ENCODE measurements at regions not wholly inside any gene's neighbourhood (a gene's known extent, or its start where the extent isn't known, plus 50 kb on each side); places are given as distances from the start of the nearest gene placed in this dataset.

DNA sequence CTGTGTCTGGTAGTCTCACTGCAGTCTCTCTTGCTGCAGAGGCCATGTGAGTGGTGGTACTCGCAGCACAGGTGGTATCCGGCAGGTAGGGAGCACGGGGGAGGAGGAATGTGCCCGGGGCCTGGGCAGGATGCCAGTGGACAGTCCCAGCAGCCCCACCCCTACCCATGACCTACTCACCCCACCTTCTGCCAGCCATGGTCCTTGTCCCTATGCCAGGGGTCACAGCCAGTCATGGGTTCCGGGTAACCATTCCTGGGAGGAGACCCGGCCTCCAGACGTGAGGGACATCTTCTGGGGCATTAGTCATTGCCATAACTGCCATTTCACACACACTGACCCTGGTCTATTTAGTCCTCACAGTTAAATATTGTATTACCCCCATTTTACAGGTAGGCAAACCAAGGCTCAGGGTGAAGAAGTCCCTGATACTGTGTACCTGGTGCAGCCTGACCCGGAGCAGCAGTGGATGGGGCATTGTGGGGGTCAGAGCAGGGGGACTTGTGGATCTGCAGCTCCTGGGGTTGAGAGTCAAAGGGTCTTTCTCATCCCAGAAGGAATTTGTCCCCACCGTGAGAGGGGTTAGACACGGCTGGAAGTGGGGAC lies 58.8 kb upstream of the TAC4 start:
- WGBS, 2 experiments (ENCODE audit: extremely low coverage in 1 of 2, insufficient coverage in 1 of 2, insufficient read length in 1 of 2, insufficient replicate concordance in 2 of 2, low coverage in 1 of 2, low lambda C conversion rate in 2 of 2, missing lambda C conversion rate in 1 of 2) = 83% methylated on average over 10 of the region's 10 CpGs; no CpG with 5 or more reads in 1 of the 2 experiments
- peaks cover 0 to 4% of the 10 kb centered on the region in 2 experiments for H4K20me1 ChIP-seq (replicated peaks in 1 of 2; ENCODE audit: control insufficient read depth in 1 of 2, insufficient read depth in 2 of 2, low read length in 2 of 2)
- no peak overlapping the region for H3K14ac ChIP-seq (ENCODE audit: insufficient read length)
- no peak for TF ChIP-seq RAD21 (IDR thresholded peaks at IDR 0.05 in 1 of 2, conservative IDR thresholded peaks at IDR 0.05 in 1 of 2; ENCODE audit: low read depth in 2 of 2, low read length in 2 of 2)
- TF ChIP-seq, protein P1, sequence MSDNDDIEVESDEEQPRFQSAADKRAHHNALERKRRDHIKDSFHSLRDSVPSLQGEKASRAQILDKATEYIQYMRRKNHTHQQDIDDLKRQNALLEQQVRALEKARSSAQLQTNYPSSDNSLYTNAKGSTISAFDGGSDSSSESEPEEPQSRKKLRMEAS (IDR thresholded peaks at IDR 0.05) = no peak
- TF ChIP-seq CHD1 (IDR thresholded peaks at IDR 0.05; ENCODE audit: low read depth, low read length) = no peak
- 0 out of 2 replicates have a peak, but pooled peaks have one; percentile 44 for TF ChIP-seq SUZ12 (IDR thresholded peaks at IDR 0.05; ENCODE audit: low read length)
- H3K23me2 ChIP-seq (ENCODE audit: low read depth, low read length) = peaks cover 8% of the 10 kb centered on the region; the same call in 1 of the 2 replicates
- H2BK12ac ChIP-seq (ENCODE audit: low read depth, low read length) = peak overlapping the region; percentile 68; the same call in 1 of the 2 replicates
- no peaks in the 10 kb centered on the region for H3K9me3 ChIP-seq (ENCODE audit: insufficient read depth in 2 of 2, low read depth in 1 of 2, low read length in 1 of 2)
- FAIRE-seq (no peak), DNase-seq (ENCODE audit: low read depth in 1 of 2, low spot score in 2 of 2) (no peak)
- H2BK120ac ChIP-seq (replicated peaks; ENCODE audit: low read depth, low read length) = no peak overlapping the region
- H2BK20ac ChIP-seq (ENCODE audit: low read length) = no peak overlapping the region
- CTCF ChIA-PET (ENCODE audit: partially characterized antibody) = interaction anchor here (0.8 to 7.1 kb wide), 8 partner anchors 8 to 187 kb away, joined by 3 to 37 read pairs (median 12); no protein-coding TSS in a partner anchor
- H3K27ac ChIP-seq (ENCODE audit: low read depth, low read length) = no peak overlapping the region
- H3K36me3 ChIP-seq (ENCODE audit: control insufficient read depth in 2 of 4, insufficient read depth in 4 of 4, low read length in 3 of 4) = no peaks in the 10 kb centered on the region
- H3K79me1 ChIP-seq (ENCODE audit: low read depth, low read length) = no peaks in the 10 kb centered on the region
- H2BK15ac ChIP-seq (ENCODE audit: low read length) = peak overlapping the region; percentile 72; the same call in 1 of the 2 replicates
- no peak overlapping the region for H3K23ac ChIP-seq (ENCODE audit: insufficient read length)
- no peaks in the 10 kb centered on the region for H3K79me2 ChIP-seq (ENCODE audit: control insufficient read depth in 1 of 2, insufficient read depth in 2 of 2, low read length in 2 of 2)
- no peak overlapping the region for H2AFZ ChIP-seq (ENCODE audit: low read length)
- peaks cover 16 to 82% (median 79%) of the 10 kb centered on the region in 4 experiments for H3K27me3 ChIP-seq (replicated peaks in 1 of 4; ENCODE audit: control insufficient read depth in 3 of 4, extremely low read depth in 1 of 4, insufficient read depth in 3 of 4, low read length in 3 of 4)
- H4K8ac ChIP-seq (ENCODE audit: extremely low read depth, insufficient read depth, low read length) = no peak overlapping the region
- H4K5ac ChIP-seq (ENCODE audit: insufficient read length, low read depth, low read length) = no peak overlapping the region
- POLR2A ChIA-PET (ENCODE audit: partially characterized antibody) = interaction anchor here (1.1 to 4.2 kb wide), 5 partner anchors 20 to 88 kb away, joined by 3 to 14 read pairs (median 5); partner anchors contain the start of gene DLX3
- H3K4me2 ChIP-seq (ENCODE audit: insufficient read depth in 1 of 2, low read depth in 2 of 2, low read length in 2 of 2) = no peak overlapping the region
- H2BK5ac ChIP-seq (ENCODE audit: low read depth, low read length) = no peak overlapping the region; the same call in 1 of the 2 replicates
- H3K56ac ChIP-seq (replicated peaks; ENCODE audit: insufficient read length, low read depth, low read length) = no peak overlapping the region
- no peak overlapping the region for H3K4ac ChIP-seq (replicated peaks; ENCODE audit: insufficient read length, low read depth, low read length)
- H3K4me1 ChIP-seq (replicated peaks in 1 of 4; ENCODE audit: control insufficient read depth in 3 of 4, insufficient read depth in 4 of 4, low read length in 3 of 4) = peaks cover 0 to 34% (median 19%) of the 10 kb centered on the region in 4 experiments; a peak in 6 of 7 replicates
- no peak overlapping the region for H4K91ac ChIP-seq (replicated peaks; ENCODE audit: insufficient read length, low read length)
- H3K18ac ChIP-seq (ENCODE audit: extremely low read depth, low read length) = no peak overlapping the region
- no peak overlapping the region for H3K9ac ChIP-seq (replicated peaks in 1 of 4; ENCODE audit: extremely low read depth in 1 of 4, low read depth in 3 of 4, low read length in 3 of 4)
- peak overlapping the region; percentile 53; the same call in 1 of the 2 replicates for H2AK5ac ChIP-seq (ENCODE audit: low read depth, low read length)
- H3K4me3 ChIP-seq (ENCODE audit: extremely low read depth in 1 of 4, insufficient read depth in 2 of 4, low read depth in 3 of 4, low read length in 4 of 4) = no peak overlapping the region
